ENCODE measurements at regions not wholly inside any gene's neighbourhood (a gene's known extent, or its start where the extent isn't known, plus 50 kb on each side); places are given as distances from the start of the nearest gene placed in this dataset.

GRCh38 chr12:97398704-97399103, 63.9 kb upstream of the RMST start:
- TF ChIP-seq POLR2A (IDR thresholded peaks at IDR 0.05) = no peak
- TF ChIP-seq CTCF (IDR thresholded peaks at IDR 0.05) = no peak

Data from body of pancreas (tissue), 4 donors.